Fibroblast of peridontal ligament (primary cell): ENCODE measurements at regions not wholly inside any gene's neighbourhood (a gene's known extent, or its start where the extent isn't known, plus 50 kb on each side); places are given as distances from the start of the nearest gene placed in this dataset.

Experiments used
- DNase-seq: peaks from one replicate; pipeline ENCODE4 v3.0.0-alpha.2; 2010; ENCODE audit errors: extremely low read depth

DNA sequence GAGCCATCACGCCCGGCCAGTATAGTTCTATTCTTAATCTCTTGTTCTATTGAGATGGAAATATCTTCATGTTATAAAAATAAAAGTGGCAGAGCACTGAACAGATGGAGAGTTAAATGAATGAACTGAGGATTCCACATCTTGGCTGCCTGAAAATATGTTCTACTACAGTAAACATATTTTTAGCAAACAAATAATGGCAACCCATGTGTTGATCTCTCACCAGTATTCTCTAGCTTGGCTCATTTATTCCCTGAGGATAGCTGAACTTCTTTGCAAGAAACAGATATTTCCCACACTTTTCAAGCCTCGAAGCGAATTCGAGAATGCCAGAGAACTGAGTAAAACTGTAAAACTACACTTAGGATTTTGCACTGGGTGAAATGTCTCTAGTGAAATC, 58.9 kb downstream of the DIRAS3 start:
- DNase-seq, result no peak

DNA sequence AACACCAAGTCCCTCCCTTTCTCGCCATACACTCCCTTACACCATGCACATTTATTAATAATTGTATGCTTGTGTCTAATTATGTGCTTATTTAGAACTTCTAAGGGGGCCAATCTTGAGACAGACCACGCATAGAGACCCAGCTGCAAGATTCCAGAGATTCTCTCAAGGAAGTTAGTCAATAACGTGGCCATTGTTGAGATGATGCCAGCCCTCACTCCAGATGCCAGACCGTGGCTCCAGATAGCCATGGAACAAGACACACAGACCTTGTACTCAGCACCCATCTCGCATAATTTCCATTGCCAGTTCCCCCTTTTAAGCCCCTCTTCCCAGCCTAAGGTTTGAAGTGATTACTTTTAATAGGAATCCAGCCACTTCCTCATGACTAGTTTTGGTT, 62.4 kb downstream of the DIRAS3 start:
- peak; percentile 38 for DNase-seq

DNA sequence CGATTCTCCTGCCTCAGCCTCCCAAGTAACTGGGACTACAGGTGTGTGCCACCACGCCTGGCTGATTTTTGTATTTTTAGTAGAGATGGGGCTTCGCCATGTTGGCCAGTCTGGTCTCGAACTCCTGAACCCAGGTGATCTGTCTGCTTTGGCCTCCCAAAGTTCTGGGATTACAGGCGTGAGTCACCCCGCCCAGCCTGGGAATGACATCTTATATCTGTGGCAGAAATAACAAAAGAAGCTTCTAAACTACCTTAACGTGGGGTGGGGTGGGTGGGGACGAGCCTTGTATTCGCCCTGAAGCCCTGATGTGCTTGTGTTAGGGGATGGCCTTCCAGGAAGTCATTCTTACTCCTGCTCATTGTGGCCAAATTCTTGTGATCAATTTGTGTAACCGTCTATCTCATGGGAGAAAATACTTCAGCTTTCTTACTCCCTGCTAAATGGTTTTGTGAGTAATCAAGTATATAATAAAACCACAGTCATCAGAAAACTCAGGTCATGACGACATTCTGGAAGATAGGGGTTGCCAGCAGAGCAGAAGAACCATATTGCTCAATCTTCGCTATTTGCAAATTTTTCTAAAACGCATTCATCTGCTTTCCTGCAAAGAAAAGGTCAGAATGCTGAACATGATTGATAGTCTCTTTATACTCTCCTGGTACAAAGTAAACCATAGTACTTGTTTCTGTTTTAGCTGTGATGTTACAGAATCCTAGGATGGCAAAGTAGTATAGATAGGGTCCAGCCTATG, 63.2 kb downstream of the DIRAS3 start:
- DNase-seq, result peak; percentile 99

DNA sequence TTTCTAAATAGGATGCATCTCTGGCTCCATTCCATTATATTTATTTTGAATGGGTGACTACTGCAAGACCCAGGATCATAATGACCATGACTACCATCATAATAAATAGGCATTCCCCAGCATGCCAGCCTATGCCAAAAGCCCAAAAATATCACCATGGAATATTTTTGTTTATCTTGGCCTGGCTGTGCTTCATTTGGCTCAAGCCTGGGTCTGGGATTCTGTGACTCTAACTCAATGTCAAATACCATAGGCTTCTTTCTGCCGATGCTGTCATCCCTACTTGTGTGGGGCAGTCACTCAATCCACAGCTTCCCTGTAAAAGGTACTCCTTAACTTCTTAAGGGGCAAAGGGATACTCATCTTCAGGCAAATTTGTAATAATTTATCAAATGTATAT, 66.6 kb downstream of the DIRAS3 start:
- peak; percentile 39 for DNase-seq

DNA sequence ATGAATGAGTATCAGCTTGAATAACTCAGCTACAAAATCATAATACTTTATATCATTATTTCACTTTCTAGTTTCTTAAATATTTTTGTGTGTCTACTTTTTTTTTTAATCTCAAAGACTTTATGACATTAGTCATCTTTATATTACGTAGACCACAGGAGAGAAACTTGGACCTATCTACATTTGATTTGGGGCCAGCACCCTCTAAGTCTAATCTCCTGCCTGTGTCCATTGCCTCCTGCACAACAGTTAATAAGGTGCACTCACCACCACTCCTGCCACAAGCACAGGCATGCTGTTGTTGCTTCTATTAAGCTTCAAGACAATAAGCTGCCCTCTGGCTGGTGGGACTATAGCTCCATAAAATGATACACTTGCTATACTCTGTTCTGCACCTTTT, 70.4 kb downstream of the DIRAS3 start:
- DNase-seq, result no peak

DNA sequence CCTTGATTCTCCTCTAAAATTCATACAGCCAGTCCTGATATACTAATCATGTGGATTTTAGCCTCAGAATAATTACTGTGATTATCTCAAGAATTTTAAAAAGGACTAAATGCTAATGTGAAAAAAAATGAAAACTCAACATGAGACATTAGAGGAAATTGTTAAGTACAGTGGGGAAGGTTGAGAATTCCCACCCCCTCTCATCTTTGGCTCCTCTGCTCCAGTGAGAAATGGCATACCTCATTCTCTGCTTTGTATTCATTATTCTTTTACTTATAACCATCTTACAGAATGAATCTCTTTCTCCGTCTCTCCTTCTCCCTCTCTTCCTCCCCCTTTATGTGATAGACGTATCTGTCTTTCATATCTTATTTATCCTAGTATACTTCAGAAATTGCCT, 70.9 kb downstream of the DIRAS3 start:
- DNase-seq, result no peak

DNA sequence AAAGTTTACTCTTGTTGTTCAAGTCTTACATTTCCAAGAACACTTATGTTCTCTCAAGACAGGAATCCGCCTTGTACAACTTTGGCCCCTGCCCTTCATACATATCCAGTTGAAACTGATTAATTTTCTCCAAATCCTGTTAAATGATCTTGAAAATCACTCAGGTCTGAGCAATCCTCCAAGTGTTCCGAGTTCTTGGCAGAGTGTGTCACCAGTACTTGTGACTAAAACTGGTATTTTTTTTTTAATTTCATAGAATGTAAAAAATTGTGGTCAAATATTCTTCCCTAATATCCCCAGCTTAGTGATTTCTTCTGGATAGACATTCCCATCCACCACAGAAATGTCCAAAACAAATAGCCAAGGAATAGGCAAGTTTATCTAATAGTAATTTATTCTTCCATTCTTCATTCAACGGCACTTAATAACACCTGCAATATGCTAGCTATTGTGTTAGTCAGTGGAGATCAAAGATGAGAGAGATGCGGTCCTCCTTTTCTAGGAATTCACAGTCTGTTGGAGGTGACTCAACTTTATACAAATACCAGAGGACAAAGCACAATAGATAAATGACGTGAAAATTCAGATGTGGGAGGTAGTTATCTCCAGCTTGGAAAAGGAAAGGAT, 71.4 kb downstream of the DIRAS3 start:
- DNase-seq, result peak; percentile 37

DNA sequence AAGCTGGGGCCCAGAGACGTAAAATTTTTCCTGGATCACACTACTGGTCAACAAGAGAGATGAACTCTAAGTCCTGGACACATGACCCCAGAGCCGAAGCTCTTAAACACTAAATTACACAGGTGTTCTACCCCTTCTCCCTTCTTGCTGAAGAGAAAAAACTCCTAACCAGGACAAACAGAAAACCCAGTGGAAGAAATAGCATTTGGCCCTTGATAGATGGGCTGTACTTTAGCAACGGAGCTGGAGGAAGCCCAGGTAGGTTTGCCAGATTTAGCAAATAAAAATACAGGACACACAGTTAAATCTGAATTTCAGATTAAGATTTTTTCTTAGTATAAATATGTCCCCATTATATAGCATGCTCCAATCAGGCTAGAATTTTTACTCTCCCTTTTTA, 72.7 kb downstream of the DIRAS3 start:
- no peak for DNase-seq

DNA sequence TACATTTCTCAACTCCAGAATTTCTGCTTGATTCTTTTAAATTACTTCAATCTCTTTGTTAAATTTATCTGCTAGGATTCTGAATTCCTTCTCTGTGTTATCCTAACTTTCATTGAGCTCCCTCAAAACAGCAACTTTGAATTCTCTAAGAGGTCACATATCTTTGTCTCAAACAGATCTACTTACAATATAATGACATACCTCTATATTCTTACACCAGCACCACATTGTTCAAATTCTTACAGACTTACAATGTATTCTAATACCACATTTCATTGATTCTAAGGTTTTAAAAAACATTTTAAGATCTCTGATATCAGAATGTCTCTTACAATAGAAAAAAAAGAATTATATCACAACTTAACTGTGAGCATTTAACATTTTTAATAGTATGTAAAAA, 77.4 kb downstream of the DIRAS3 start:
- no peak for DNase-seq

DNA sequence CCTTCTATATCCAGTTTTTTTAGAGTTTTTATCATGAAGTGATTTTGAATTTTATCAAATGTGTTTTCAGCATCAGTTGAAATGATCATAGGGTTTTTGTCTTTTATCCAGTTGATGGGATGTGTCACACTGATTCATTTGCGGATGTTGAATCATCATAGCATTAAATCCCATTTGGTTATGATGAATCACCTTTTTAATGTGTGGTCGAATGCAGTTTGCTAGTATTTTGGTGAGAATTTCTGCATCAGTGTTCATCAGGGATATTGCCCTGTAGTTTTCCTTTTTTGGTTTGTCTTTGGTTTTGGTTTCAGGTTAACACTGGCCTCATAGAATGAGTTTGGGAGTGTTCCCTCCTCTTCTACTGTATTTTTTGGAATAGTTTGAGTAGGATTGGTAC, 80.3 kb downstream of the DIRAS3 start:
- DNase-seq, result peak; percentile 90

DNA sequence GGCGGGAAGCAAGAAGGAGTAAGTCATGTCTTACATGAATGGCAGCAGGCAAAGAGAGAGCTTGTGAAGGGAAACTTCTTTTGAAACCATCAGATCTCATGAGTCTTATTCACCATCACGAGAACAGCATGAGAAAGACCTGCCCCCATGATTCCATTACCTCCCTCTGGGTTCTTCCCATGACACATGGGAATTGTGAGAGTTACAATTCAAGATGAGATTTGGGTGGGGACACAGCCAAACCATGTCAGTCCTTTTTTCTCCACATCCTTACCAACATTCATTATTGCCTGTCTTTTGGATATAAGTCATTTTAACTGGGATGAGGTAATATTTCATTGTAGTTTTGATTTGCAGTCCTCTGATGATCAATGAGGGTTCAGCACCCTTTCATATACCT, 81.0 kb downstream of the DIRAS3 start:
- DNase-seq, result no peak

DNA sequence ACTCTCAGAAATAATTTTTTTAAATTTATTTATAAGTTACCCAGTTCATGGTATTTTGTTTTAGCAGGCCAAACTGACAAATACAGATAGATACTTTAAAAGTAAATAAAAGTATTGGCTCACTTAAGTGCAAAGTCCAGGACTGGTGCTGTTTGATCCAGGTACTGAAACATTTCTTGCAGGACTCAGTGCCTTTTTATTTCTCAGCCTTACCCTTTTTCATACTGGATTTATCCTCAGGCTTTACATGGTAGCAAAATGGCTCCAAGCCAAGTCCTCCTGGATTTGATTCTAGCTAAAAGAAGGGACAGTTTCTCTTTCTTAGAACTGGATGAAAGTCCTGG, 83.8 kb downstream of the DIRAS3 start:
- DNase-seq, result no peak

DNA sequence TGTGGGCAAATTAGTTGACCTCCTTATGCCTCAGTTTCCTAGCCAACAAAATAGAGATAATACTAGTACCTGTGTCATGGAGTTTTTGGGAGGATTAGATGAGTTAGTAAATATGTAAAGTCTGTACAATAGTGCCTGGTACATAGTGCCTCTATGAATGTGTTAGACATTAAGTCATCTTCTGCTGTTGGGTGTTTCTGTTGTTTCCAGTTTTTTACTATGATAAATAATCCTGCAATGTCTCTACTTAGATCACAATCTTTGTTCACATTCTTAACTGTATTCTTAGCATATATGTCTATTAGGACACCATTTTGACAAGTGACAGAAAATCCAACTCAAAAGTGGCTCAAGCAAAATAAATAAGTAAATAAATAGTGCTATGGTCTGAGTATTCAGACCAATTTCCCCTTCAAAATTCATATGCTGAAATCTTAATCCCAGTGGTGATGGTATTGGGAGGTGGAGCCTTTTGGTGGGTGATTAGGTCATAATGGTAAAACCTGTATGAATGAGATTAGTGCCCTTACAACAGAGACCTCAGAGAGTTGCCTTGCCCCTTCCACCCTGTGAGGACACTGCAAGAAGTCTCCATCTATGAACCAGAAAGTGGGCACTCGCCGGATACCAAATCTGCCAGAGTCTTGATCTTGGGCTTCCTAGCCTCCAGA, 84.3 kb downstream of the DIRAS3 start:
- DNase-seq, result no peak

DNA sequence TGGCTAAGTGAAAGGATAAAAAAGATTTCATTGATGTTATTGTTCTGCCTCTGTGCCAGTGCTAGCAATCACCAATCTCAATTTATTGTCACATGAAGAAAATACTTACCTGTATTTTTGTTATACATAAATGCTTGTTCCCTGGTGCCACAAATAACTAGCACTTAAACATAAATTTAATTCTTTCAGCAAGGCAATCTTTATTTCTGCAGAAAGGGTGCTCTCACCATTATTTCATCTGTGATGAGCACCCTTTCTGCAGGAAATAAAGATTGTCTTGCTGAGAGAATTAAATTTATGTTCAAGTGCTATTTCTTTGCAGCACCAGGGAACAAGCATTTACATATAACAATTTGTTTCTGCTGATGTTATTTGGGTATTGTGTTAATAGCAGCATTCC, 87.2 kb downstream of the DIRAS3 start:
- DNase-seq, result no peak

DNA sequence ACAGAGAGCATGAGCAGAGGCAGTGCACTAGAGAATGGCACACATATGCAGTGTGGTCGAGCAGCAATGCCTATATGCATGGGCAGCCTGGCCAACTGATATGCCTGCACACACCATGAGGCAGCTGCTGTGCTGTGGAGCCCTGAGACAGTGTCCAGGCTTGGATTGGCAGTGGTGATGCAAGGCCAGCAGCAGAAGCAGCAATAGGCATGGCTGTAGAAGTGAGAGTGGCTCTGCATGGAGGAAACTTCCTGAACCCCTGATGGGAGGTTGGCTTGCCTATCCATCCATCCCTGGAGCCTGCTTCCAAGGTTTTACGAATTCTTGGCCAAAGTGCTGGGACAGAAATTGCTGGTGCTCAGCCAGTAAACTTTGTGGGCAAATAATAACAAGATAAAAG, 89.7 kb downstream of the DIRAS3 start:
- DNase-seq, result no peak

DNA sequence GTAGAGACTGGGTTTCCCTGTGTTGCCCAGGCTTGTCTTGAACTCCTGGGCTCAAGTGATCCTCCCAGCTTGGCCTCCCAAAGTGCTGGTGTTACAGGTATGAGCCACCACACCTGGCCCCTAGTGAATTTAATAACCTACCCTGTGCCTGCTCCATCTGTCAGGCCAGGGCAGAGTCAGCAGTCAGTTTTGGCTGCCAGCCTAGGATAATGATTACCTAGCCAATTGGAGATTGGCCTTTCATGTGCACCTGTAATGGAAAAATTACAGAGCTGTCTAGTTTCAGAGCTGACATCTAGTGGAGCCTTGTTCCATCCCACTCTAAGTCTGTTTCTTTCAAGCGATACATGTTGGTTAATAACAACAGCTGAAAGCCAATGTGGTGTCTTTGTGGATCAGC, 92.0 kb downstream of the DIRAS3 start:
- no peak for DNase-seq

DNA sequence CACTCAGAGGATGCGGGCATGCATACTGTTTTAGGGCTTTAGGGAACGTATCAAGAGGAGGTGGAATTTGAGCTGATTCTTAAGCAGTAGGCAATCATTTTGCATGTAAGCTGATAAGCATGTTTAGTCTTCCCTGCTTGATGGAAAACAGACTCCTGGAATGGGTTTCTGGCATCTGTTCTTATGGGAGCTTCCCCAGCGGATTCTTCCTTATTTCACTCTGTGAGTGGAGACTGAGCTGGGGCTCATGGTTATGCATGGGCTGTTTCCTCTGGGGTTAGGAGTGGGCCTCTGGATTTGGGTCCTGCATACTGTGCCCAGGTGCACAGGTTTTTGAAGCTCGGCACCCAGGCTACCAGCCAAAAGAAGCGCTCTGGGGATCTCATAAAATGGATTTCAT, 93.4 kb downstream of the DIRAS3 start:
- DNase-seq, result peak; percentile 85

DNA sequence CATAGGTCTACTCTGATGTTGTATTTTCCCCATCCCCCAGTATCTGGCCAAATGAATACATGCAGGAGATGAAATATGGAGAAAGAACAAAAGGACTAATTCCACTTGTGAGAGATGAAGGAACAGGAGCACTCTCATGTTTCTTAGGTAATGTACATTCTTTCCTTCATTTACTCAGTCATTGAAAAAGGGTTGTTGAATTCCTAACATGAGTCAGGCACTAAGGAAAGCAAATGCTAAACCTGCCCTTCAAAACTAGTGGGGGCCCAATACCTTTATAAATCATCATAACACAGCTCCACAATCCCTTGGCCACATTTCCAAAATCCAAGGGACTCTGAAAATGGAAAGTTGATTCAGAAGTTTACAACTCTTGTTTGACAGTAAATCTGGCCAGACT, 94.3 kb downstream of the DIRAS3 start:
- DNase-seq, result no peak

DNA sequence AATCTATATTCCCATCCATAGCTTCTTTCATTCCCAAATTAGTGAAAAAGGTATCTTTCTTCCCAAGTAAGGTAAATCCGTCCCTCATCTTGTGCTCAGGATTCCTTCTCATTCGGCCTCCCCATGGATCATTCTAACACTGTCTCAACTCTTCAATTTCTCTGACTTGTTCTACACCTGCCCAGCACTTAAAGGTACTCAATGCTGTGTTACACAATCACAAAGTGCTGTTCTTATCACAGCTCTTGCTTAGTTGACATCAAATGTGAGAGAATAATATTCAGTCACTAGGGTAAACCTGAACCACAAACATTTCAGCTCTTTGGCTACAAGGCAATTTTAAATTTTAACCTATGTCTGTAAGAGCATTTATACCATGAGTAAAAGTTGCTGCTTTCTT, 94.8 kb downstream of the DIRAS3 start:
- DNase-seq, result no peak

DNA sequence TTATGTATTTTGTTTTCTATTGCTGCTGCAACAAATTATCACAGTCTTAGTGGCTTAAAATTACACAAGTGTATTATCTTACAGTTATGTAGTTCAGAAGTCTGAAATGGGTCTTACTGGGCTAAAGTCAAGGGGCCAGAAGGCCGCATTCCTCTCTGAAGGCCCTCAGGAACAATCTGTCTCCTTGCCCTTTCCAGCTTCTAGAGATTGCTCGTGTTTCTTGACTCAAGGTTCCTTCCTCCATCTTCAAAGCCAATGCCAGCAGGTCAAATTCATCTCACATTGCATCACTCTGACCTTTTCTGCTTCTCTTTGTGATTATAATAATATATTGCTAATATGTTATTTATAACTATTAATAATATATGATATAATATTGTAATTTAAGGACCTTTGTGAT, 97.1 kb downstream of the DIRAS3 start:
- DNase-seq, result no peak

DNA sequence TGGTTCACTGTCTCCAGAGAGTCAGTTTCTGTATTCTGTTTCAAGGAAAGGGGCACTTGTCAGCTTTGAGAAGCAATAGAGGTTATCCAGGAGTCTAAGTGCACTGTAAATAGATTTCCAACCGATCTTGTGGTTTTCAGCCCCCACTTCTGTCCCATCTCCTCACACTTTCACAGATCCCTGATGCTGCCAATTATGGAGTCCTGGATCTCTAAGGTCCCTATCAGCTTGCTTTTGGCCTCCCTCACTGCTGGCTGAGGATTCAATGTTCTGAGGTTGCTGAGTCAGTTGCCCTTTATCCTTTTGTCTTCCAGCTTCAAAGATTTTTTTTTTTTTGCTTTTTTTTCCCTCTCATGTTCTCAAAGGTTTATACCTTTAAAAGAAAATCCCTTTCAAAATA, 98.4 kb downstream of the DIRAS3 start:
- DNase-seq, result no peak

DNA sequence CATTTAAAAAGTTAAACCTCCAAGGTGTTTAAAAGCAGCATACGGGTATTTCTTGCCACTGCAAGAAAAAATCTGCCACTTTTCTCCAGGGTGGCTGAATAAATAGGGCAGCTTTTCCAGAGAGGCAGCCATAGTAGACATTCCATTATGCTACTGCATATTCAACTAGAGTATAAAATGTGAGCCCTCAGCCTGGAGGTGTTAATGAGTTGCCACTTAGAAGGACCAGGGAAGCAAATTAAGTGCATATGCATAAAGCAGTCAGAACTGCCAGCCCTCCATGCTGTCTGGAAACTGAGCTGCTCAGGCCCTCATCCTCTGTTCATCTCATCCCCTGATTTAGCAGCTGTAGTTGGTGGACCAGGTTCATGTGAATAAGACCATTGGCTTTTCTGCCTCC, 99.4 kb downstream of the DIRAS3 start:
- DNase-seq, result no peak
